GM12891 (cell line): ENCODE measurements at regions not wholly inside any gene's neighbourhood (a gene's known extent, or its start where the extent isn't known, plus 50 kb on each side); places are given as distances from the start of the nearest gene placed in this dataset.

Experiments used
- POLR2AphosphoS5 ChIP-seq: IDR thresholded peaks from 2 replicates; pipeline ENCODE4 v1.6.1; 2011; ENCODE audit warnings: low read depth, low read length, control low read depth
- TAF1 ChIP-seq: IDR thresholded peaks from 2 replicates; pipeline ENCODE4 v1.6.1; 2011; ENCODE audit warnings: low read depth, low read length, control low read depth

DNA sequence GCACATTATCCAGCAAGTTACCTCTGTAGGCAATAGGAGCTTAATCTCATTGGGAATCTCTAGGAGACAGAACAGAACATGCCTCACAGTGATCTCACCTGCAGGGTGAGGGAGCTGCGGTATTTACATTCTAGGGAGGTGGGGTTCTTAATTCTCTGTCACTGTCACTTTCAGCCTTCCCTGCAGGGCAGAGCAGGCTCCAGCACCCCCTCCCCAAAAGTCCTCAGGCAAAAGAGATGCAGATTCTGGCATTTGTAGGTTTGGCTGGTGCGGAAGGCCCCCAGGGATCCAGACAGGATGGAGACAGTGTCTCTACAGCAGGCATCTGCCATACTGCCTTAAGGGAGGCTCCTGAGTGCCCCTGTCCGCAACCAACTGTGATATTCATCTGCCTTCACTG lies 166.4 kb upstream of the ATP6AP2 start:
- TF ChIP-seq POLR2AphosphoS5 (no peak), TAF1 (no peak)
